ENCODE measurements at regions not wholly inside any gene's neighbourhood (a gene's known extent, or its start where the extent isn't known, plus 50 kb on each side); places are given as distances from the start of the nearest gene placed in this dataset.
"Not testable (repeated sequence)": the region's sequence is repeated elsewhere in the genome, so short reads cannot be mapped to it uniquely, and the experiment has no call there.

- not testable (repeated sequence) for DNase-seq
These were observed 81.1 kb downstream of the THSD1 start for GRCh38 chr13:52324831-52325230.

GRCh38 chr13:52319876-52320275, 86.1 kb downstream of the THSD1 start:
- DNase-seq = no peak

GRCh38 chr13:52309833-52310232, 96.1 kb downstream of the THSD1 start:
- not testable (repeated sequence) for DNase-seq

GRCh38 chr13:52306336-52306735, 99.6 kb downstream of the THSD1 start:
- DNase-seq = not testable (repeated sequence)

- not testable (repeated sequence) for DNase-seq
These were observed 102.9 kb downstream of the THSD1 start for GRCh38 chr13:52303098-52303497.

- DNase-seq = not testable (repeated sequence)
These were observed 103.3 kb downstream of the THSD1 start for GRCh38 chr13:52302688-52303087.

GRCh38 chr13:52301810-52302400, 104.1 kb downstream of the THSD1 start:
- DNase-seq = not testable (repeated sequence)

GRCh38 chr13:52298079-52298661, 107.8 kb downstream of the THSD1 start:
- not testable (repeated sequence) for DNase-seq

- not testable (repeated sequence) for DNase-seq
These were observed 117.1 kb downstream of the THSD1 start for GRCh38 chr13:52288891-52289290.

GRCh38 chr13:52281387-52281786, 122.0 kb upstream of the NEK3 start:
- DNase-seq = not testable (repeated sequence)

- not testable (repeated sequence) for DNase-seq
These were observed 120.0 kb upstream of the NEK3 start for GRCh38 chr13:52279408-52279807.

- not testable (repeated sequence) for DNase-seq
These were observed 94.9 kb upstream of the NEK3 start for GRCh38 chr13:52254299-52254698.

- not testable (repeated sequence) for DNase-seq
These were observed 81.4 kb upstream of the NEK3 start for GRCh38 chr13:52240752-52241151.

- peak; percentile 25 for DNase-seq
These were observed 76.7 kb upstream of the NEK3 start for GRCh38 chr13:52235900-52236595.

GRCh38 chr13:52234928-52235327, 75.5 kb upstream of the NEK3 start:
- not testable (repeated sequence) for DNase-seq

GRCh38 chr13:52223063-52223462, 63.7 kb upstream of the NEK3 start:
- not testable (repeated sequence) for DNase-seq

- DNase-seq = not testable (repeated sequence)
These were observed 54.5 kb upstream of the NEK3 start for GRCh38 chr13:52213920-52214319.

- not testable (repeated sequence) for DNase-seq
These were observed 53.5 kb upstream of the NEK3 start for GRCh38 chr13:52212886-52213285.

GRCh38 chr13:52211416-52211776, 52.0 kb upstream of the NEK3 start:
- DNase-seq = not testable (repeated sequence)

- not testable (repeated sequence) for DNase-seq
These were observed 51.4 kb upstream of the NEK3 start for GRCh38 chr13:52210564-52211415.

Measured in activated naive CD4-positive, alpha-beta T cell treated with Interleukin-2 at 50 U/mL for 16 hours (primary cell).